Calu3 (cell line): ENCODE measurements at regions not wholly inside any gene's neighbourhood (a gene's known extent, or its start where the extent isn't known, plus 50 kb on each side); places are given as distances from the start of the nearest gene placed in this dataset.
"Not testable (repeated sequence)": the region's sequence is repeated elsewhere in the genome, so short reads cannot be mapped to it uniquely, and the experiment has no call there.

ENCODE experiments used
- BruUV-seq: library from RNA; stranded (reverse); fragments of 400-500 nt; replicated peaks from 2 replicates; lab custom pipeline; 2021; lab: Mats Ljungman, UMichigan
- CTCF ChIA-PET: fragments of 300-600 bp; sonication (Branson Sonifier 250); formaldehyde crosslinking; loops from one replicate; lab custom pipeline; 2022; ENCODE audit warnings: antibody characterized with exemption; lab: Charles Lee
- DNase-seq: peaks from one replicate; pipeline ENCODE4 v3.0.0; 2022
- H3K27ac Mint-ChIP-seq: one replicate; pipeline ENCODE4 v1.8.0; 2022; ENCODE audit warnings: mixed read lengths; ENCODE audit not compliant: unreplicated experiment
- H3K27me3 Mint-ChIP-seq: one replicate; pipeline ENCODE4 v1.8.0; 2022; ENCODE audit warnings: mixed read lengths; ENCODE audit not compliant: unreplicated experiment
- H3K36me3 Mint-ChIP-seq: one replicate; pipeline ENCODE4 v1.8.0; 2022; ENCODE audit warnings: mild to moderate bottlenecking, moderate library complexity, mixed read lengths; ENCODE audit not compliant: insufficient read depth, unreplicated experiment
- H3K4me1 Mint-ChIP-seq: one replicate; pipeline ENCODE4 v1.8.0; 2022; ENCODE audit warnings: mild to moderate bottlenecking, low read depth, mixed read lengths; ENCODE audit not compliant: unreplicated experiment
- H3K4me3 Mint-ChIP-seq: one replicate; pipeline ENCODE4 v1.8.0; 2022; ENCODE audit warnings: mild to moderate bottlenecking, low read depth, moderate library complexity, mixed read lengths; ENCODE audit not compliant: unreplicated experiment
- H3K9me3 Mint-ChIP-seq: one replicate; pipeline ENCODE4 v1.8.0; 2022; ENCODE audit warnings: low read depth, mixed read lengths; ENCODE audit not compliant: unreplicated experiment
- intact Hi-C: fragments of 100-400 bp; cut with micrococcal nuclease; formaldehyde crosslinking; loops from one replicate; pipeline ENCODE4 v1.10.0; 2022; ENCODE audit not compliant: unreplicated experiment
- TF ChIP-seq, protein P1 (sequence below): fragments of 200-600 bp; IDR thresholded peaks from one replicate; pipeline ENCODE4 v1.8.0; 2022; ENCODE audit warnings: antibody characterized with exemption; ENCODE audit not compliant: unreplicated experiment

DNA sequence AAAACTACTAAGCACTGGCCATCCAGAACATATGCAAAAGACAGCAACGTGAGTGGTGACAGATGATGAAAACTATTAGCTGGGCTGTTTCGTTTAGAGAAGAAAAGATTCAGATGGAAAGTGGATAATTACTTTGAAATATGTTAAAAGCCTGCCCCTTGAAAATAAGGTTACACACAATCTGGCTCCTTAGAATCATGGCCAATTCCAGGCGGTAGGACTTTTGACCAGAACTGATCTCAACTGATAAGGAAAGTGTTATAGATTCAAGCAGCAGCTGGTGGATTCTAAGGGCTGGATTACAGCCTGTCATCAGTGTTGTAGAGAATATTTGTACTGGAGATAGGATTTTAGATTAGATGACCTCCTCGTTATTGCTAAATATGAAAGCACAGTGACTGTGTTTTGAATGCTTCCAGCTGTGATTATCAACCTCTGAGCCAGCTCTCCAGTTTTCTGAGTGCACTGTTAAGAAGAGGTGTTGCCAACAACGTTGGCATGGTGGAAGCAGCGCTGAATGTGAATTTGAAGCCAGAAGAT lies 75.1 kb downstream of the KBTBD2 start:
- BruUV-seq, intact Hi-C loops, H3K4me3 Mint-ChIP-seq, H3K27ac Mint-ChIP-seq, H3K9me3 Mint-ChIP-seq, DNase-seq, H3K27me3 Mint-ChIP-seq, H3K4me1 Mint-ChIP-seq, H3K36me3 Mint-ChIP-seq: not testable (repeated sequence)
- CTCF ChIA-PET: interaction anchor here (1.2 kb wide), 1 partner anchor 10 kb away, joined by 3 read pairs; no protein-coding TSS in a partner anchor

DNA sequence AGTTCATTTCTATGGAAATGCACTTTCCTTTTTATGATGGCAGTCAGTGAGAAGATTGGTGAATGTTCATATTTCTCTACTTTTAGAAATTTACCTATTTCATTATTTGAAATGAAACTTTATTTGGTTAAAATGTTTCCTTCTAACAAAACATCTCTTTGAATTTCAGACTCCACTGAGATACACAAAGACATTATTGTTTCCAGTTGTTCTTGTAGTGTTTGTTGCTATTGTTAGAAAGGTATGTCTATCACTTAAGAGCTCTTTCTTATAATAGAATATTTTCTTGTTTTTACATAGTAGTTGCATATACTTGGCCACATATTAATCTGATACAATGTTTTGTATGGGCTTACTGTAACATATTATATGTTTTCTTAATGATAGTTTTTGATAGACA lies 76.8 kb downstream of the KBTBD2 start:
- H3K27ac Mint-ChIP-seq, H3K27me3 Mint-ChIP-seq, CTCF ChIA-PET, H3K4me1 Mint-ChIP-seq, H3K36me3 Mint-ChIP-seq, H3K4me3 Mint-ChIP-seq, DNase-seq, intact Hi-C loops, H3K9me3 Mint-ChIP-seq, BruUV-seq: not testable (repeated sequence)

DNA sequence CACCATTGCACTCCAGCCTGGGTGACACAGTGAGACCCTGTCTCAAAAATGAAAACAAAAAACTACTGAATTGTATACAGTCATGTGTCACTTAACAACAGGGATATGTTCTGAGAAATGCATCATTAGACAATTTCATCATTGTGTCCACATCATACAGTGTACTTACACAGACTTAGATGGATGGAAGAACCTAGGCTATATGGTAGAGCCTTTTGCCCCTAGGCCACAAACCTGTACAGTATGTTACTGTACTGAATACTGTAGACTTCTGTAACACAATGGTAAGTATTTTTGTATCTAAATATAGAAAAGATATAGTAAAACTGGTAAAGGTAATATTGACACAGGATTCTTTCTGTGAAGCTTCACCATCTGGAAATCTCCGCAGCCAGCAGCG lies 81.7 kb downstream of the KBTBD2 start:
- no peaks in the 10 kb centered on the region for H3K4me1 Mint-ChIP-seq
- no peaks in the 10 kb centered on the region for H3K9me3 Mint-ChIP-seq
- intact Hi-C loops: no loop called here
- H3K4me3 Mint-ChIP-seq: no peak overlapping the region
- TF ChIP-seq, protein P1, sequence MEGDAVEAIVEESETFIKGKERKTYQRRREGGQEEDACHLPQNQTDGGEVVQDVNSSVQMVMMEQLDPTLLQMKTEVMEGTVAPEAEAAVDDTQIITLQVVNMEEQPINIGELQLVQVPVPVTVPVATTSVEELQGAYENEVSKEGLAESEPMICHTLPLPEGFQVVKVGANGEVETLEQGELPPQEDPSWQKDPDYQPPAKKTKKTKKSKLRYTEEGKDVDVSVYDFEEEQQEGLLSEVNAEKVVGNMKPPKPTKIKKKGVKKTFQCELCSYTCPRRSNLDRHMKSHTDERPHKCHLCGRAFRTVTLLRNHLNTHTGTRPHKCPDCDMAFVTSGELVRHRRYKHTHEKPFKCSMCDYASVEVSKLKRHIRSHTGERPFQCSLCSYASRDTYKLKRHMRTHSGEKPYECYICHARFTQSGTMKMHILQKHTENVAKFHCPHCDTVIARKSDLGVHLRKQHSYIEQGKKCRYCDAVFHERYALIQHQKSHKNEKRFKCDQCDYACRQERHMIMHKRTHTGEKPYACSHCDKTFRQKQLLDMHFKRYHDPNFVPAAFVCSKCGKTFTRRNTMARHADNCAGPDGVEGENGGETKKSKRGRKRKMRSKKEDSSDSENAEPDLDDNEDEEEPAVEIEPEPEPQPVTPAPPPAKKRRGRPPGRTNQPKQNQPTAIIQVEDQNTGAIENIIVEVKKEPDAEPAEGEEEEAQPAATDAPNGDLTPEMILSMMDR: no peak
- BruUV-seq: no TSS peak
- no peaks in the 10 kb centered on the region for H3K27me3 Mint-ChIP-seq
- H3K27ac Mint-ChIP-seq: no peak overlapping the region
- DNase-seq: no peak
- no peaks in the 10 kb centered on the region for H3K36me3 Mint-ChIP-seq
- CTCF ChIA-PET: no interaction called here

DNA sequence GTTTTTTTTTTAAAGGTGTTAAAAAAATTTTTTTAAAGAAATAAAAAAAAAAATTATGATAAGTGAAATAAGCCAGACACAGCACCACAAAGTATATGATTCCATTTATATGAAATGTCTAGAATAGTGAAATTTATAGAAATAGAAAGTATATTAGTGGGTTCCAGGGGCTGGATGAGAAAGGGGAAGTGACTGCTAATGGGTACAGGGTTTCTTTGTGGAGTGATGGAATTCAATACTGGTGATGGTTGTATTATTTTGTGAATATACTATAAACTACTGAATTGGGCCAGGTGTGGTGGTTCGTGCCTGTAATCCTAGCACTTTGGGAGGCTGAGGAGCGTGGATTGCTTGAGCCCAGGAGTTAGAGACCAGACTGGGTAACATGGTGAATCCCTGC lies 82.2 kb downstream of the KBTBD2 start:
- TF ChIP-seq, protein P1: no peak
- intact Hi-C loops: no loop called here
- no peaks in the 10 kb centered on the region for H3K36me3 Mint-ChIP-seq
- DNase-seq: no peak
- no peaks in the 10 kb centered on the region for H3K4me1 Mint-ChIP-seq
- H3K4me3 Mint-ChIP-seq: no peak overlapping the region
- CTCF ChIA-PET: no interaction called here
- BruUV-seq: no TSS peak
- no peaks in the 10 kb centered on the region for H3K9me3 Mint-ChIP-seq
- H3K27ac Mint-ChIP-seq: no peak overlapping the region
- H3K27me3 Mint-ChIP-seq: no peaks in the 10 kb centered on the region

DNA sequence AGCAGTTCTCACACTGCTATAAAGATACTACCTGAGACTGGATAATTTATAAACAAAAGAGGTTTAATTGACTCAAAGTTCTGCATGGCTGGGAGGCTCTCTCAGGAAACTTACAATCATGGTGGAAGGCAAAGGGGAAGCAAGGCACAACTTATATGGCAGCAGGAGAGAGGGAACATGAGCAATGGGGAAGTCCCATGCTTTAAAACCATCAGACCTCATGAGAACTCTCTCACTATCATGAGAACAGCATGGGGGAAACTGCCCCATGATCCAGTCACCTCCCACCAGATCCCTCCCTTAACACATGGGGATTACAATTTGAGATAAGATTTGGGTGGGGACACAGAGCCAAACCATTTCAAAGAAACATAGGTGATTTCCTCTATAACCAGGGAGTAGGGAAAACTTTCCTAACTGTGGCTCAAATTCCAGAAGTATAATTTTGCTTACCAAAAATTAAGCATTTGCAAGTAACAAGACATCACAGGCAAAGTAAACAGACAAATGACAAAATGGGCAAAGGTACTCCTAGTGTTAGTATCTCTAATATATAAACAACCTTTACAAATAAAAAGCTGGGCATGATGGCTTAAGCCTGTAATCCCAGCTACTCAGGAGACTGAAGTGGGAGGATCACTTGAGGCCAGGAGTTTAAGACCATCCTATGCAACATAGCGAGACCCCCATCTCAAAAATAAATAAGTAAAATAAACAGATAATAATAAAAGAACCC lies 88.0 kb downstream of the KBTBD2 start:
- peaks cover 17% of the 10 kb centered on the region for H3K9me3 Mint-ChIP-seq
- H3K27me3 Mint-ChIP-seq: no peaks in the 10 kb centered on the region
- no peaks in the 10 kb centered on the region for H3K36me3 Mint-ChIP-seq
- DNase-seq: no peak
- H3K27ac Mint-ChIP-seq: no peak overlapping the region
- no peak overlapping the region for H3K4me3 Mint-ChIP-seq
- intact Hi-C loops: no loop called here
- TF ChIP-seq, protein P1: no peak
- no peaks in the 10 kb centered on the region for H3K4me1 Mint-ChIP-seq
- BruUV-seq: no TSS peak
- CTCF ChIA-PET: no interaction called here
